B cell (primary cell): ENCODE measurements at regions not wholly inside any gene's neighbourhood (a gene's known extent, or its start where the extent isn't known, plus 50 kb on each side); places are given as distances from the start of the nearest gene placed in this dataset.

Source experiments
- EZH2 ChIP-seq: IDR thresholded peaks from 2 replicates; pipeline ENCODE4 v1.6.1; 2012; ENCODE audit warnings: borderline replicate concordance, low read depth, mild to moderate bottlenecking, moderate library complexity, low read length; ENCODE audit not compliant: insufficient read depth, poor library complexity, severe bottlenecking
- TF ChIP-seq, protein P1 (sequence below): fragments of 200-600 bp; IDR thresholded peaks from one replicate; pipeline ENCODE4 v1.8.0; 2022; ENCODE audit warnings: antibody characterized with exemption, mild to moderate bottlenecking

DNA sequence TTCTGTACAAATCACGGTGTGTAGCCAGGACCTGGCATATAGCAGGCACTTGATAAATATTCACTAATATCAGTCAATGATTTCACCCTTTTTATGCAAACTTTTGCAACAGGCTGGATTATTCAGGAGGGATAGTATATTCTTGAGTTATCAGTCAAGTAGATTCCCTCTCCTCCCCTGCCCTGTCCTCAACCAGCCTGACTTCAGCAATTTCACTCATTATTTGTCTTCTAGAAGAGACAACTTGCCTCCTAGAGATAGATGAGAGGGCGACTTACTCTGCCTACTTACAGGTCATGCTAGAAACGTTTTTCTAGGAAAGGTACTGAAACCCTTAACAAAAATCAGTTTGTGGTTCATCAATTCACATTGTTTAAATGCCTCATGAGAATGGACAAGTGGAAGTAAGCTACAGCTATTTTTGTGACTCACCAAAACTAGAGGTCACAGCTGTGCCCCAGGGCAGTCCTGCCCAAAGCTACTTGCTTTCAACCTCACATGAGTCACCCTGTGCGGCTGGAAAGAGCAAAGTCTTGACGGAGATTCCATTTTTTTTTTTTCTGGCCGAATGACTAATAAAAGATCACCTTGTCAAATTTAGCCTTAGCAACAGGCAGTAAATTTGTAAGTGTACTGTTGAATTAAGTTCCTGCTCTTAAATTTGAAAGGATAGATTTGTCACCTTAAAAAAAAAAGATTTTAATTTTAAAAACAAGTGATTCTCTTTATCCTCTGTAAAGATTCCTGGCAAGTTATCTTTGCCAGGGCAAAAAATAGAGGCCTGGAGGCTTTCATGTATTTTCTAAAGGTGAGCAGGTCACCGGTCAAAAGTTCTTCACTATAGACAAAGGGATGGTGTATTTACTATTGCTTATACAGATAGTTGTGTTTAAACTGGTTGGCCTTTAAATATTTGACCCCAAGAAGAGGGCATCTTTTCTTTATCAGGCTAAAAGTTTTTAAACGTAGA is 109.0 kb upstream of the SLC35G4 start:
- TF ChIP-seq, protein P1, sequence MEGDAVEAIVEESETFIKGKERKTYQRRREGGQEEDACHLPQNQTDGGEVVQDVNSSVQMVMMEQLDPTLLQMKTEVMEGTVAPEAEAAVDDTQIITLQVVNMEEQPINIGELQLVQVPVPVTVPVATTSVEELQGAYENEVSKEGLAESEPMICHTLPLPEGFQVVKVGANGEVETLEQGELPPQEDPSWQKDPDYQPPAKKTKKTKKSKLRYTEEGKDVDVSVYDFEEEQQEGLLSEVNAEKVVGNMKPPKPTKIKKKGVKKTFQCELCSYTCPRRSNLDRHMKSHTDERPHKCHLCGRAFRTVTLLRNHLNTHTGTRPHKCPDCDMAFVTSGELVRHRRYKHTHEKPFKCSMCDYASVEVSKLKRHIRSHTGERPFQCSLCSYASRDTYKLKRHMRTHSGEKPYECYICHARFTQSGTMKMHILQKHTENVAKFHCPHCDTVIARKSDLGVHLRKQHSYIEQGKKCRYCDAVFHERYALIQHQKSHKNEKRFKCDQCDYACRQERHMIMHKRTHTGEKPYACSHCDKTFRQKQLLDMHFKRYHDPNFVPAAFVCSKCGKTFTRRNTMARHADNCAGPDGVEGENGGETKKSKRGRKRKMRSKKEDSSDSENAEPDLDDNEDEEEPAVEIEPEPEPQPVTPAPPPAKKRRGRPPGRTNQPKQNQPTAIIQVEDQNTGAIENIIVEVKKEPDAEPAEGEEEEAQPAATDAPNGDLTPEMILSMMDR, result no peak
- TF ChIP-seq EZH2, result no peak
